ENCODE measurements at regions not wholly inside any gene's neighbourhood (a gene's known extent, or its start where the extent isn't known, plus 50 kb on each side); places are given as distances from the start of the nearest gene placed in this dataset.

- TF ChIP-seq CTCF (conservative IDR thresholded peaks at IDR 0.05; ENCODE audit: low read depth, low read length): no peak
- no peak for TF ChIP-seq EZH2 (IDR thresholded peaks at IDR 0.05; ENCODE audit: borderline replicate concordance, low read depth, low read length, poor library complexity, severe bottlenecking)
These were observed 709.3 kb downstream of the EPHA7 start for GRCh38 chr6:92710048-92710447.

Data from A673 (cell line).